SU-DHL-6 (cell line): ENCODE measurements at regions not wholly inside any gene's neighbourhood (a gene's known extent, or its start where the extent isn't known, plus 50 kb on each side); places are given as distances from the start of the nearest gene placed in this dataset.

Experiments used
- H2AFZ ChIP-seq: fragments of 200-600 bp; sonication (generic); 2 replicates; pipeline ENCODE4 v1.6.1; 2014; ENCODE audit warnings: low read depth, mild to moderate bottlenecking, moderate library complexity, mixed read lengths, antibody characterized with exemption, low read length; ENCODE audit not compliant: severe bottlenecking
- H3F3A ChIP-seq: fragments of 200-600 bp; shearing (Covaris generic); 2 replicates; pipeline ENCODE4 v1.6.0; 2016; ENCODE audit warnings: antibody characterized with exemption, mild to moderate bottlenecking; ENCODE audit not compliant: insufficient read depth
- H3K27ac ChIP-seq: fragments of 200-600 bp; sonication (generic); 2 replicates; pipeline ENCODE4 v1.5.1; 2016; ENCODE audit warnings: low read depth, mild to moderate bottlenecking, low read length, moderate library complexity, mixed read lengths
- H3K27me3 ChIP-seq: fragments of 200-600 bp; sonication (generic), shearing (Covaris generic); 2 replicates; pipeline ENCODE4 v1.6.0; 2014; ENCODE audit warnings: mild to moderate bottlenecking, low read length
- H3K36me3 ChIP-seq: fragments of 200-600 bp; sonication (generic); 2 replicates; pipeline ENCODE4 v1.6.1; 2014; ENCODE audit warnings: mild to moderate bottlenecking, low read length, mixed read lengths
- H3K4me2 ChIP-seq: fragments of 300-600, 200-600 bp; shearing (Covaris generic), sonication (generic); 2 replicates; pipeline ENCODE4 v1.6.0; 2014; ENCODE audit warnings: low read length, low read depth, mild to moderate bottlenecking; ENCODE audit not compliant: poor library complexity, severe bottlenecking
- H3K4me3 ChIP-seq: fragments of 200-600 bp; sonication (generic); 2 replicates; pipeline ENCODE4 v1.5.1; 2014; ENCODE audit warnings: antibody characterized with exemption, low read length, mild to moderate bottlenecking, mixed read lengths; ENCODE audit not compliant: insufficient read depth, poor library complexity, severe bottlenecking
- H3K79me2 ChIP-seq: fragments of 200-600 bp; sonication (generic); 2 replicates; pipeline ENCODE4 v1.6.1; 2014; ENCODE audit warnings: mild to moderate bottlenecking, low read length, moderate library complexity; ENCODE audit not compliant: insufficient read depth
- H3K9ac ChIP-seq: fragments of 200-600 bp; sonication (generic); 2 replicates; pipeline ENCODE4 v1.7.0; 2014; ENCODE audit warnings: mild to moderate bottlenecking, low read length
- H3K9me2 ChIP-seq: fragments of 200-600 bp; sonication (generic); replicated peaks from 2 replicates; pipeline ENCODE4 v1.6.1; 2014; ENCODE audit warnings: low read length; ENCODE audit not compliant: insufficient read depth
- H3K9me3 ChIP-seq: fragments of 200-600 bp; sonication (generic); 2 replicates; pipeline ENCODE4 v1.6.1; 2014; ENCODE audit warnings: low read length, mixed read lengths; ENCODE audit not compliant: insufficient read depth
- H4K20me1 ChIP-seq: fragments of 200-600 bp; sonication (generic); 2 replicates; pipeline ENCODE4 v1.6.1; 2014; ENCODE audit warnings: low read depth, mild to moderate bottlenecking, antibody characterized with exemption, low read length, moderate library complexity, mixed read lengths
- CTCF ChIP-seq: fragments of 200-600 bp; sonication (generic); IDR thresholded peaks from one replicate; pipeline ENCODE4 v1.5.1; 2017; ENCODE audit warnings: antibody characterized with exemption, mild to moderate bottlenecking, low read length, moderate library complexity; ENCODE audit not compliant: insufficient read depth, poor library complexity, severe bottlenecking
- EZH2phosphoT487 ChIP-seq: fragments of 200-600 bp; sonication (generic), shearing (Covaris generic); conservative IDR thresholded peaks from 2 replicates; pipeline ENCODE4 v1.6.1; 2018; ENCODE audit warnings: mild to moderate bottlenecking, antibody characterized with exemption, low read length, moderate library complexity, mixed read lengths

GRCh38 chrX:22730542-22730941 is 269.2 kb upstream of the DDX53 start:
- H3K9me3 ChIP-seq: no peaks in the 10 kb centered on the region
- H2AFZ ChIP-seq: no peak overlapping the region
- no peaks in the 10 kb centered on the region for H3K36me3 ChIP-seq
- H3K27ac ChIP-seq: no peak overlapping the region
- no peaks in the 10 kb centered on the region for H3K9me2 ChIP-seq
- no peaks in the 10 kb centered on the region for H3K27me3 ChIP-seq
- no peak overlapping the region for H3K9ac ChIP-seq
- no peaks in the 10 kb centered on the region for H4K20me1 ChIP-seq
- H3K79me2 ChIP-seq: no peaks in the 10 kb centered on the region
- H3K4me2 ChIP-seq: no peak overlapping the region
- no peak overlapping the region for H3K4me3 ChIP-seq
- no peak for TF ChIP-seq EZH2phosphoT487
- TF ChIP-seq CTCF: no peak
- H3F3A ChIP-seq: no peaks in the 10 kb centered on the region

- Histone ChIP-seq H3K27ac (no peak overlapping the region), H3F3A (no peaks in the 10 kb centered on the region), H3K4me2 (no peak overlapping the region), H4K20me1 (no peaks in the 10 kb centered on the region), H2AFZ (no peak overlapping the region), H3K4me3 (no peak overlapping the region), H3K36me3 (no peaks in the 10 kb centered on the region), H3K27me3 (no peaks in the 10 kb centered on the region), H3K9me3 (no peaks in the 10 kb centered on the region), H3K79me2 (no peaks in the 10 kb centered on the region), H3K9ac (no peak overlapping the region), H3K9me2 (no peaks in the 10 kb centered on the region)
- no peak for TF ChIP-seq EZH2phosphoT487
- TF ChIP-seq CTCF: no peak
Measured at GRCh38 chrX:22737541-22737940, 262.2 kb upstream of the DDX53 start.

GRCh38 chrX:22739276-22739675 is 260.5 kb upstream of the DDX53 start:
- no peaks in the 10 kb centered on the region for H3K9me3 ChIP-seq
- no peak overlapping the region for H3K4me2 ChIP-seq
- no peak overlapping the region for H3K27ac ChIP-seq
- no peaks in the 10 kb centered on the region for H4K20me1 ChIP-seq
- H3K4me3 ChIP-seq: no peak overlapping the region
- no peaks in the 10 kb centered on the region for H3K9me2 ChIP-seq
- H3K27me3 ChIP-seq: no peaks in the 10 kb centered on the region
- no peaks in the 10 kb centered on the region for H3K79me2 ChIP-seq
- H3K9ac ChIP-seq: no peak overlapping the region
- no peaks in the 10 kb centered on the region for H3K36me3 ChIP-seq
- TF ChIP-seq EZH2phosphoT487: no peak
- TF ChIP-seq CTCF: no peak
- H3F3A ChIP-seq: no peaks in the 10 kb centered on the region
- no peak overlapping the region for H2AFZ ChIP-seq

- no peaks in the 10 kb centered on the region for H3F3A ChIP-seq
- no peak overlapping the region for H3K4me3 ChIP-seq
- no peak overlapping the region for H2AFZ ChIP-seq
- H3K9me2 ChIP-seq: no peaks in the 10 kb centered on the region
- no peaks in the 10 kb centered on the region for H3K27me3 ChIP-seq
- no peaks in the 10 kb centered on the region for H3K79me2 ChIP-seq
- H3K4me2 ChIP-seq: no peak overlapping the region
- H3K36me3 ChIP-seq: no peaks in the 10 kb centered on the region
- no peak overlapping the region for H3K27ac ChIP-seq
- H3K9ac ChIP-seq: no peak overlapping the region
- H4K20me1 ChIP-seq: no peaks in the 10 kb centered on the region
- TF ChIP-seq CTCF (no peak), EZH2phosphoT487 (no peak)
- H3K9me3 ChIP-seq: no peaks in the 10 kb centered on the region
Measured at GRCh38 chrX:22740836-22741235, 258.9 kb upstream of the DDX53 start.
